ENCODE measurements at regions not wholly inside any gene's neighbourhood (a gene's known extent, or its start where the extent isn't known, plus 50 kb on each side); places are given as distances from the start of the nearest gene placed in this dataset.

GRCh38 chr5:110354915-110355644 lies 371.4 kb downstream of the TMEM232 start:
- H3K27me3 Mint-ChIP-seq (ENCODE audit: insufficient read depth): peaks cover 2% of the 10 kb centered on the region; the same call in 1 of the 2 replicates
- no peak overlapping the region for H3K27ac Mint-ChIP-seq
- H3K36me3 Mint-ChIP-seq (ENCODE audit: low read depth): no peaks in the 10 kb centered on the region
- H3K4me3 Mint-ChIP-seq: no peak overlapping the region
- DNase-seq: no peak
- H3K4me1 Mint-ChIP-seq (ENCODE audit: low read depth): no peaks in the 10 kb centered on the region
- no peak for TF ChIP-seq CTCF (IDR thresholded peaks at IDR 0.05)
- H3K9me3 Mint-ChIP-seq: peaks cover 53% of the 10 kb centered on the region

- H3K27me3 Mint-ChIP-seq (ENCODE audit: insufficient read depth): peaks cover 2% of the 10 kb centered on the region; the same call in 1 of the 2 replicates
- no peak overlapping the region for H3K4me3 Mint-ChIP-seq
- DNase-seq: no peak
- H3K36me3 Mint-ChIP-seq (ENCODE audit: low read depth): no peaks in the 10 kb centered on the region
- H3K27ac Mint-ChIP-seq: no peak overlapping the region
- H3K9me3 Mint-ChIP-seq: peaks cover 44% of the 10 kb centered on the region
- no peaks in the 10 kb centered on the region for H3K4me1 Mint-ChIP-seq (ENCODE audit: low read depth)
- no peak for TF ChIP-seq CTCF (IDR thresholded peaks at IDR 0.05)
Measured at GRCh38 chr5:110356677-110357076, 369.8 kb downstream of the TMEM232 start.

GRCh38 chr5:110359221-110359620 lies 367.2 kb downstream of the TMEM232 start:
- no peaks in the 10 kb centered on the region for H3K36me3 Mint-ChIP-seq (ENCODE audit: low read depth)
- H3K9me3 Mint-ChIP-seq: peaks cover 43% of the 10 kb centered on the region
- no peak for DNase-seq
- H3K27ac Mint-ChIP-seq: no peak overlapping the region
- TF ChIP-seq CTCF (IDR thresholded peaks at IDR 0.05): no peak
- no peaks in the 10 kb centered on the region; the same call in 1 of the 2 replicates for H3K27me3 Mint-ChIP-seq (ENCODE audit: insufficient read depth)
- no peak overlapping the region for H3K4me3 Mint-ChIP-seq
- H3K4me1 Mint-ChIP-seq (ENCODE audit: low read depth): no peaks in the 10 kb centered on the region

GRCh38 chr5:110361471-110361870 lies 365.0 kb downstream of the TMEM232 start:
- no peaks in the 10 kb centered on the region; the same call in 1 of the 2 replicates for H3K27me3 Mint-ChIP-seq (ENCODE audit: insufficient read depth)
- TF ChIP-seq CTCF (IDR thresholded peaks at IDR 0.05): no peak
- no peak overlapping the region for H3K4me3 Mint-ChIP-seq
- no peak overlapping the region for H3K27ac Mint-ChIP-seq
- H3K4me1 Mint-ChIP-seq (ENCODE audit: low read depth): no peaks in the 10 kb centered on the region
- DNase-seq: no peak
- H3K9me3 Mint-ChIP-seq: peaks cover 41% of the 10 kb centered on the region
- H3K36me3 Mint-ChIP-seq (ENCODE audit: low read depth): no peaks in the 10 kb centered on the region

GRCh38 chr5:110362261-110362660 lies 364.2 kb downstream of the TMEM232 start:
- Mint-ChIP-seq H3K27me3 (ENCODE audit: insufficient read depth) (no peaks in the 10 kb centered on the region; the same call in 1 of the 2 replicates), H3K36me3 (ENCODE audit: low read depth) (no peaks in the 10 kb centered on the region), H3K9me3 (peaks cover 37% of the 10 kb centered on the region), H3K4me3 (no peak overlapping the region), H3K27ac (no peak overlapping the region), H3K4me1 (ENCODE audit: low read depth) (no peaks in the 10 kb centered on the region)
- DNase-seq: no peak
- no peak for TF ChIP-seq CTCF (IDR thresholded peaks at IDR 0.05)

Data from HFFc6 (cell line).